IMR-90 (cell line): ENCODE measurements at regions not wholly inside any gene's neighbourhood (a gene's known extent, or its start where the extent isn't known, plus 50 kb on each side); places are given as distances from the start of the nearest gene placed in this dataset.

Experiments
- ATAC-seq: fragments of 200-7000 bp; cut with Tn5 transposase; 2 replicates; pipeline ENCODE4 v1.9.1; 2020; ENCODE audit warnings: low read depth, mild to moderate bottlenecking, moderate library complexity
- BruUV-seq: library from RNA; stranded (reverse); fragments of 400-500 nt; replicated peaks from 2 replicates; lab custom pipeline; 2021; lab: Mats Ljungman, UMichigan
- CTCF ChIA-PET: fragments of 300-600 bp; formaldehyde crosslinking; extraction: SDS; loops from one replicate; lab custom pipeline; 2021; ENCODE audit warnings: antibody characterized with exemption; lab: Yijun Ruan, JAX
- POLR2A ChIA-PET: fragments of 300-600 bp; sonication (Branson Sonifier 250); formaldehyde crosslinking; loops from one replicate; lab custom pipeline; 2022; ENCODE audit warnings: antibody characterized with exemption; ENCODE audit not compliant: unreplicated experiment; lab: Charles Lee
- DNase-seq: peaks from one replicate; pipeline ENCODE4 v3.0.0; 2013
- H2AFZ ChIP-seq: replicated peaks from 2 replicates; pipeline ENCODE3; 2013; ENCODE audit warnings: low read length, mild to moderate bottlenecking; ENCODE audit not compliant: poor library complexity
- H2AK5ac ChIP-seq: 2 replicates; pipeline ENCODE4 v1.6.1; 2013; ENCODE audit warnings: low read depth, low read length, inconsistent platforms
- H2AK9ac ChIP-seq: replicated peaks from 2 replicates; pipeline ENCODE3; 2013; ENCODE audit warnings: mild to moderate bottlenecking, low read depth, low read length, moderate library complexity; ENCODE audit not compliant: poor library complexity
- H2BK120ac ChIP-seq: 2 replicates; pipeline ENCODE4 v1.6.1; 2013; ENCODE audit warnings: low read depth, low read length, inconsistent platforms
- H2BK15ac ChIP-seq: 3 replicates; pipeline ENCODE4 v1.6.1; 2013; ENCODE audit warnings: low read depth, low read length, inconsistent platforms
- H2BK20ac ChIP-seq: 2 replicates; pipeline ENCODE4 v1.6.1; 2013; ENCODE audit warnings: low read depth, mild to moderate bottlenecking, inconsistent platforms, low read length, moderate library complexity
- H2BK5ac ChIP-seq: 2 replicates; pipeline ENCODE4 v1.6.1; 2013; ENCODE audit warnings: mild to moderate bottlenecking, low read depth, low read length, inconsistent platforms; ENCODE audit not compliant: poor library complexity, severe bottlenecking
- H3K14ac ChIP-seq: replicated peaks from 2 replicates; pipeline ENCODE4 v1.6.1; 2013; ENCODE audit warnings: low read depth, low read length, inconsistent platforms
- H3K18ac ChIP-seq: 2 replicates; pipeline ENCODE4 v1.6.1; 2013; ENCODE audit warnings: low read depth, low read length, control low read depth
- H3K23ac ChIP-seq: 2 replicates; pipeline ENCODE4 v1.6.1; 2013; ENCODE audit warnings: low read depth, low read length, inconsistent platforms
- H3K27ac ChIP-seq: 2 replicates; pipeline ENCODE4 v1.5.1; 2013; ENCODE audit warnings: mild to moderate bottlenecking, control low read depth, low read length; ENCODE audit not compliant: insufficient read depth
- H3K27me3 ChIP-seq: 2 replicates; pipeline ENCODE4 v1.6.1; 2013; ENCODE audit warnings: low read length; ENCODE audit not compliant: control insufficient read depth, insufficient read depth
- H3K36me3 ChIP-seq: 2 replicates; pipeline ENCODE4 v1.6.1; 2013; ENCODE audit warnings: low read length, mixed read lengths; ENCODE audit not compliant: control insufficient read depth, insufficient read depth
- H3K4ac ChIP-seq: 2 replicates; pipeline ENCODE4 v1.6.1; 2013; ENCODE audit warnings: low read depth, low read length, inconsistent platforms
- H3K4me1 ChIP-seq: 2 replicates; pipeline ENCODE4 v1.6.1; 2013; ENCODE audit warnings: low read length, mixed read lengths; ENCODE audit not compliant: control insufficient read depth, insufficient read depth
- H3K4me2 ChIP-seq: 2 replicates; pipeline ENCODE4 v1.6.1; 2013; ENCODE audit warnings: low read depth, mild to moderate bottlenecking, control low read depth, low read length, moderate library complexity
- H3K4me3 ChIP-seq: 2 replicates; pipeline ENCODE4 v1.5.1; 2013; ENCODE audit warnings: low read depth, mild to moderate bottlenecking, control low read depth, low read length, moderate library complexity; ENCODE audit not compliant: insufficient read depth
- H3K56ac ChIP-seq: 2 replicates; pipeline ENCODE4 v1.6.1; 2013; ENCODE audit warnings: low read length, inconsistent platforms; ENCODE audit not compliant: insufficient read depth; ENCODE audit errors: extremely low read depth
- H3K79me1 ChIP-seq, 2 experiments: 2 replicates each; pipeline ENCODE4 v1.6.1; 2013; ENCODE audit warnings: low read length in 2 of 2, inconsistent platforms in 1 of 2, low read depth in 1 of 2
- H3K9ac ChIP-seq: 2 replicates; pipeline ENCODE4 v1.6.1; 2013; ENCODE audit warnings: low read depth, low read length, control low read depth
- H3K9me1 ChIP-seq: 2 replicates; pipeline ENCODE4 v1.6.1; 2013; ENCODE audit warnings: low read length, inconsistent platforms; ENCODE audit not compliant: insufficient read depth
- H3K9me3 ChIP-seq: 2 replicates; pipeline ENCODE4 v1.6.1; 2013; ENCODE audit warnings: low read length; ENCODE audit not compliant: control insufficient read depth, insufficient read depth
- H4K20me1 ChIP-seq: 2 replicates; pipeline ENCODE4 v1.6.1; 2013; ENCODE audit warnings: low read length, inconsistent platforms; ENCODE audit not compliant: insufficient read depth
- H4K5ac ChIP-seq: 2 replicates; pipeline ENCODE4 v1.6.1; 2013; ENCODE audit warnings: mild to moderate bottlenecking, low read depth, low read length, control low read depth
- H4K8ac ChIP-seq, 2 experiments: 2 replicates each; pipeline ENCODE4 v1.6.1; 2013; ENCODE audit warnings: low read depth in 2 of 2, low read length in 2 of 2, control low read depth in 1 of 2, inconsistent platforms in 1 of 2
- H4K91ac ChIP-seq: 2 replicates; pipeline ENCODE4 v1.6.1; 2013; ENCODE audit warnings: low read depth, low read length, inconsistent platforms; ENCODE audit not compliant: insufficient read depth
- BHLHE40 ChIP-seq: fragments of 150-350 bp; IDR thresholded peaks from 2 replicates; pipeline ENCODE4 v1.6.1; 2016; ENCODE audit warnings: mild to moderate bottlenecking, low read depth, low read length
- CEBPB ChIP-seq: IDR thresholded peaks from 2 replicates; pipeline ENCODE4 v1.6.1; 2012; ENCODE audit warnings: low read depth, low read length, improper control_type of control experiment
- CHD1 ChIP-seq: IDR thresholded peaks from 2 replicates; pipeline ENCODE4 v1.6.1; 2012; ENCODE audit warnings: low read depth, low read length, improper control_type of control experiment
- FOS ChIP-seq: fragments of 150-350 bp; IDR thresholded peaks from 2 replicates; pipeline ENCODE4 v1.6.1; 2016; ENCODE audit warnings: low read depth, low read length
- MAFK ChIP-seq: IDR thresholded peaks from 2 replicates; pipeline ENCODE4 v1.6.1; 2012; ENCODE audit warnings: low read depth, low read length, improper control_type of control experiment
- MAZ ChIP-seq: IDR thresholded peaks from 2 replicates; pipeline ENCODE4 v1.6.1; 2012; ENCODE audit warnings: low read depth, mild to moderate bottlenecking, low read length, improper control_type of control experiment, moderate library complexity, borderline replicate concordance
- MXI1 ChIP-seq: IDR thresholded peaks from 2 replicates; pipeline ENCODE4 v1.6.1; 2012; ENCODE audit warnings: low read depth, mild to moderate bottlenecking, low read length, moderate library complexity, borderline replicate concordance
- NFE2L2 ChIP-seq: fragments of 150-350 bp; IDR thresholded peaks from 2 replicates; pipeline ENCODE4 v1.6.1; 2016; ENCODE audit warnings: low read depth, mild to moderate bottlenecking, low read length
- POLR2A ChIP-seq: IDR thresholded peaks from 2 replicates; pipeline ENCODE4 v1.6.1; 2012; ENCODE audit warnings: mild to moderate bottlenecking, low read depth, low read length
- RAD21 ChIP-seq: IDR thresholded peaks from 2 replicates; pipeline ENCODE4 v1.6.1; 2012; ENCODE audit warnings: low read length, improper control_type of control experiment
- RCOR1 ChIP-seq: IDR thresholded peaks from 2 replicates; pipeline ENCODE4 v1.6.1; 2012; ENCODE audit warnings: mild to moderate bottlenecking, low read length, improper control_type of control experiment; ENCODE audit not compliant: insufficient replicate concordance
- RFX5 ChIP-seq: IDR thresholded peaks from 2 replicates; pipeline ENCODE4 v1.8.0; 2012; ENCODE audit warnings: low read depth, mild to moderate bottlenecking, low read length, moderate library complexity
- SMC3 ChIP-seq: fragments of 150-350 bp; IDR thresholded peaks from 2 replicates; pipeline ENCODE4 v1.6.1; 2016; ENCODE audit warnings: low read depth, mild to moderate bottlenecking, antibody characterized with exemption, low read length, moderate library complexity
- WGBS, 2 experiments: methylation state at CpG; one replicate each; pipeline versions ENCODE4 v1.1.5 to v1.1.7; 2013; ENCODE audit warnings: missing lambda C conversion rate in 2 of 2; ENCODE audit not compliant: insufficient read length in 1 of 2; ENCODE audit errors: extremely low coverage in 2 of 2; 5-methylcytosine and 5-hydroxymethylcytosine counted together
- dilution Hi-C: fragments of 300-500 bp; cut with HindIII; formaldehyde crosslinking; loops from one replicate; pipeline ENCODE4 v1.14.3; 2018; ENCODE audit warnings: low sequenced_read_pairs; ENCODE audit not compliant: unreplicated experiment
- in situ Hi-C: fragments of 300-500 bp; cut with MboI; formaldehyde crosslinking; loops from 3 replicates; pipeline ENCODE4 v1.14.3; 2019; ENCODE audit warnings: low sequenced_read_pairs, inconsistent platforms, mixed read lengths
- intact Hi-C: fragments of 100-400 bp; cut with micrococcal nuclease; formaldehyde crosslinking; loops from 2 replicates; pipeline ENCODE4 v1.10.0; 2022
- TF ChIP-seq, protein P1 (sequence below): conservative IDR thresholded peaks from 2 replicates; pipeline ENCODE4 v1.5.1; 2012; ENCODE audit warnings: mild to moderate bottlenecking, low read depth, low read length, improper control_type of control experiment
- TF ChIP-seq, protein P2 (sequence below): fragments of 150-350 bp; IDR thresholded peaks from 2 replicates; pipeline ENCODE4 v1.6.1; 2017; ENCODE audit warnings: mild to moderate bottlenecking, antibody characterized with exemption, low read length, low read depth
- TF ChIP-seq, protein P3 (sequence below): fragments of 150-350 bp; IDR thresholded peaks from 2 replicates; pipeline ENCODE4 v1.6.1; 2016; ENCODE audit warnings: low read depth, mild to moderate bottlenecking, low read length, moderate library complexity, borderline replicate concordance

DNA sequence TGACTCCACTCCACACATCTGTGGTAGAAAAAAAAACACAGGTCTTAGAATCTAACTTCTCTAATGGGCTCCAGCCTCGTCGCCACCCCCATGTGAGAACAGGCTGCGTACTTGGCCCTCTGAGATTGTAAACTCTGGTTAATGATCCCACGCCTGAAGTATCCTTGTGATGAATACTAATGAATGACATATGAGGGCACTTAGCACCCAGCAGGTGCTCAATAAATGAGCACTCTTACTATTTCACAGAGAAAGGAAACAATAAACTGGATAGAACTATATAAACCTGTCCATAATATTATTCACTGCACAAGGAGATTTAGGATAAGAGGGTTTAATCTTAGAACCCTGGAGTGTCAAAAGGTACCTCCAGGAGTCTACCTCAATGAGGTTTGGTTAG lies 310.1 kb upstream of the HNRNPA3 start:
- ChIA-PET CTCF (no interaction called here), POLR2A (no interaction called here)
- H4K5ac ChIP-seq: no peak overlapping the region
- intact Hi-C loops: no loop called here
- no peak overlapping the region for H3K4me3 ChIP-seq
- no peak overlapping the region for H3K14ac ChIP-seq
- no peaks in the 10 kb centered on the region for H3K27me3 ChIP-seq
- no peaks in the 10 kb centered on the region for H3K79me1 ChIP-seq
- no peak overlapping the region for H3K4ac ChIP-seq
- no peak overlapping the region for H2AK5ac ChIP-seq
- H3K27ac ChIP-seq: no peak overlapping the region
- H3K9ac ChIP-seq: no peak overlapping the region
- H2AK9ac ChIP-seq: no peak overlapping the region
- H3K56ac ChIP-seq: no peak overlapping the region
- no peak overlapping the region for H2AFZ ChIP-seq
- no peaks in the 10 kb centered on the region for H3K4me1 ChIP-seq
- H2BK20ac ChIP-seq: no peak overlapping the region
- no peak overlapping the region for H2BK120ac ChIP-seq
- no peak for TF ChIP-seq BHLHE40
- no peak for TF ChIP-seq MXI1
- TF ChIP-seq MAFK: no peak
- no peak for TF ChIP-seq RAD21
- no peak for TF ChIP-seq SMC3
- no peak for TF ChIP-seq MAZ
- TF ChIP-seq CEBPB: no peak
- TF ChIP-seq, protein P1, sequence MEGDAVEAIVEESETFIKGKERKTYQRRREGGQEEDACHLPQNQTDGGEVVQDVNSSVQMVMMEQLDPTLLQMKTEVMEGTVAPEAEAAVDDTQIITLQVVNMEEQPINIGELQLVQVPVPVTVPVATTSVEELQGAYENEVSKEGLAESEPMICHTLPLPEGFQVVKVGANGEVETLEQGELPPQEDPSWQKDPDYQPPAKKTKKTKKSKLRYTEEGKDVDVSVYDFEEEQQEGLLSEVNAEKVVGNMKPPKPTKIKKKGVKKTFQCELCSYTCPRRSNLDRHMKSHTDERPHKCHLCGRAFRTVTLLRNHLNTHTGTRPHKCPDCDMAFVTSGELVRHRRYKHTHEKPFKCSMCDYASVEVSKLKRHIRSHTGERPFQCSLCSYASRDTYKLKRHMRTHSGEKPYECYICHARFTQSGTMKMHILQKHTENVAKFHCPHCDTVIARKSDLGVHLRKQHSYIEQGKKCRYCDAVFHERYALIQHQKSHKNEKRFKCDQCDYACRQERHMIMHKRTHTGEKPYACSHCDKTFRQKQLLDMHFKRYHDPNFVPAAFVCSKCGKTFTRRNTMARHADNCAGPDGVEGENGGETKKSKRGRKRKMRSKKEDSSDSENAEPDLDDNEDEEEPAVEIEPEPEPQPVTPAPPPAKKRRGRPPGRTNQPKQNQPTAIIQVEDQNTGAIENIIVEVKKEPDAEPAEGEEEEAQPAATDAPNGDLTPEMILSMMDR: no peak
- TF ChIP-seq CHD1: no peak
- no peak for TF ChIP-seq FOS
- TF ChIP-seq, protein P2, sequence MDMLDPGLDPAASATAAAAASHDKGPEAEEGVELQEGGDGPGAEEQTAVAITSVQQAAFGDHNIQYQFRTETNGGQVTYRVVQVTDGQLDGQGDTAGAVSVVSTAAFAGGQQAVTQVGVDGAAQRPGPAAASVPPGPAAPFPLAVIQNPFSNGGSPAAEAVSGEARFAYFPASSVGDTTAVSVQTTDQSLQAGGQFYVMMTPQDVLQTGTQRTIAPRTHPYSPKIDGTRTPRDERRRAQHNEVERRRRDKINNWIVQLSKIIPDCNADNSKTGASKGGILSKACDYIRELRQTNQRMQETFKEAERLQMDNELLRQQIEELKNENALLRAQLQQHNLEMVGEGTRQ: no peak
- TF ChIP-seq, protein P3, sequence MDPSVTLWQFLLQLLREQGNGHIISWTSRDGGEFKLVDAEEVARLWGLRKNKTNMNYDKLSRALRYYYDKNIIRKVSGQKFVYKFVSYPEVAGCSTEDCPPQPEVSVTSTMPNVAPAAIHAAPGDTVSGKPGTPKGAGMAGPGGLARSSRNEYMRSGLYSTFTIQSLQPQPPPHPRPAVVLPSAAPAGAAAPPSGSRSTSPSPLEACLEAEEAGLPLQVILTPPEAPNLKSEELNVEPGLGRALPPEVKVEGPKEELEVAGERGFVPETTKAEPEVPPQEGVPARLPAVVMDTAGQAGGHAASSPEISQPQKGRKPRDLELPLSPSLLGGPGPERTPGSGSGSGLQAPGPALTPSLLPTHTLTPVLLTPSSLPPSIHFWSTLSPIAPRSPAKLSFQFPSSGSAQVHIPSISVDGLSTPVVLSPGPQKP: no peak
- no peak for TF ChIP-seq RFX5
- TF ChIP-seq POLR2A: no peak
- TF ChIP-seq NFE2L2: no peak
- TF ChIP-seq RCOR1: no peak
- in situ Hi-C loops: no loop called here
- no peaks in the 10 kb centered on the region for H3K9me1 ChIP-seq
- no peak for ATAC-seq
- H3K9me3 ChIP-seq: no peaks in the 10 kb centered on the region
- no peaks in the 10 kb centered on the region for H3K36me3 ChIP-seq
- dilution Hi-C loops: no loop called here
- BruUV-seq: no TSS peak
- no peak for DNase-seq
- no peak overlapping the region for H4K8ac ChIP-seq
- no peaks in the 10 kb centered on the region for H4K20me1 ChIP-seq
- whole genome bisulfite sequencing, 2 experiments: no CpG with 5 or more reads among the region's 4 CpGs
- H2BK5ac ChIP-seq: no peak overlapping the region
- no peak overlapping the region for H3K18ac ChIP-seq
- no peak overlapping the region for H4K91ac ChIP-seq
- no peak overlapping the region for H3K4me2 ChIP-seq
- no peak overlapping the region for H2BK15ac ChIP-seq
- no peak overlapping the region for H3K23ac ChIP-seq
